ENCODE measurements at regions not wholly inside any gene's neighbourhood (a gene's known extent, or its start where the extent isn't known, plus 50 kb on each side); places are given as distances from the start of the nearest gene placed in this dataset.

DNA sequence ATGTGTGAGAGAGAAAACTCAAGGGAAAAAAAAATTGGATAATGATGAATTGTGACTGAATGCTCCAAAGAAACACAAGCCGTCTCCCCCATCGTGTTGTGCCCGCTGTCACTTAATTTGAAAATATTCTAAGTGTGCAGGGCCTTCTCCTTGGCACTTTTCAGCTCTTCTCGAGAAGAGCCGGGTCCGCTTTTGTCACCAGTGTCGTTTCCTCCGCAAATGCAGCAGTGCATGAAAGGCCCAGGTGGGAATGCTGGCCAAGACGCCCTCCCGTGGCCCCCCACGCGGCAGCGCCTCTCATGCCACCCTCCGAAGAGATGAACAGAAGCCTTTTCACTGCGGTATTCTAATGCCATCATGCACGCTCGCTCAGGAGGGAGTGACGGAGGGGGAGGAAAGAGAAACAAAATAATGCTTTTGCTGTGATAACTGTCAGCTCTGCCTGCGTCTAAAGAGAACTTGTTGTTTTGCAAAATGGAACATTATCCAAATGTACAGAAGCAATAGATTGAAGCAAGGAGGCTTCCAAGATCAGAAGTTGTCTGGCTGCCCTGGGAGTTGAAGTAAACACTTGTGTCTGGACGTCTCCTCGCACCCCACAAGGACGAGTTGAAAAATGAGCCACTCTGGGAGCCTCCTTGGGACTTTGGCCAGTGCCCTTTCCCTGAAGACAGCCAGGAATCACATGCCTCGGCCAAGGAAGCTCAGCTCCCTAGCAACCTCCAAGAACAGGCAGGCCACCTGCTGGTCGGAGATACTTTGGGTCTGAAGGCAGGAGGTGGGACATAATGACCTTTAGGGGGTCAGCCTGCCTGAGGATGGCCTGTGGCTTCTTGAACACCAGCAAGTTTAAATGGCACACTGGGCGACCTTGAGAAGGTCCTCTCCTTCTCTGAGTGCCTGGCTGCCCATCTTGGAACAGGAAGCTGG is 166.1 kb upstream of the ZC3H12A start:
- ChIA-PET CTCF (no interaction called here), POLR2A (no interaction called here)
- no peak overlapping the region for H3K27ac ChIP-seq (ENCODE audit: extremely low read depth, low read depth, low read length)
- no peaks in the 10 kb centered on the region for H3K9me3 ChIP-seq (ENCODE audit: control insufficient read depth, insufficient read depth, low read depth, low read length)
- TF ChIP-seq ZBTB48 (tag by site-specific recombination; IDR thresholded peaks at IDR 0.05) (no peak), ZFP69B (tag by site-specific recombination; IDR thresholded peaks at IDR 0.05) (no peak), ZNF549 (tag by site-specific recombination; IDR thresholded peaks at IDR 0.05) (no peak), BCL11B (tag by site-specific recombination; IDR thresholded peaks at IDR 0.05; ENCODE audit: low read depth) (no peak), HOXD13 (CRISPR knock-in tag; IDR thresholded peaks at IDR 0.05; ENCODE audit: borderline replicate concordance) (no peak), ZNF174 (tag by site-specific recombination; IDR thresholded peaks at IDR 0.05) (no peak), ZNF785 (tag by site-specific recombination; IDR thresholded peaks at IDR 0.05) (no peak), ZNF2 (tag by site-specific recombination; IDR thresholded peaks at IDR 0.05) (no peak), ZNF830 (tag by site-specific recombination; IDR thresholded peaks at IDR 0.05; ENCODE audit: low read depth) (no peak), ZNF324 (tag by site-specific recombination; IDR thresholded peaks at IDR 0.05) (no peak), ZNF514 (tag by site-specific recombination; IDR thresholded peaks at IDR 0.05) (no peak)
- TF ChIP-seq, protein P1, sequence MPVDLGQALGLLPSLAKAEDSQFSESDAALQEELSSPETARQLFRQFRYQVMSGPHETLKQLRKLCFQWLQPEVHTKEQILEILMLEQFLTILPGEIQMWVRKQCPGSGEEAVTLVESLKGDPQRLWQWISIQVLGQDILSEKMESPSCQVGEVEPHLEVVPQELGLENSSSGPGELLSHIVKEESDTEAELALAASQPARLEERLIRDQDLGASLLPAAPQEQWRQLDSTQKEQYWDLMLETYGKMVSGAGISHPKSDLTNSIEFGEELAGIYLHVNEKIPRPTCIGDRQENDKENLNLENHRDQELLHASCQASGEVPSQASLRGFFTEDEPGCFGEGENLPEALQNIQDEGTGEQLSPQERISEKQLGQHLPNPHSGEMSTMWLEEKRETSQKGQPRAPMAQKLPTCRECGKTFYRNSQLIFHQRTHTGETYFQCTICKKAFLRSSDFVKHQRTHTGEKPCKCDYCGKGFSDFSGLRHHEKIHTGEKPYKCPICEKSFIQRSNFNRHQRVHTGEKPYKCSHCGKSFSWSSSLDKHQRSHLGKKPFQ (tag by site-specific recombination; IDR thresholded peaks at IDR 0.05): no peak
- TF ChIP-seq, protein P2, sequence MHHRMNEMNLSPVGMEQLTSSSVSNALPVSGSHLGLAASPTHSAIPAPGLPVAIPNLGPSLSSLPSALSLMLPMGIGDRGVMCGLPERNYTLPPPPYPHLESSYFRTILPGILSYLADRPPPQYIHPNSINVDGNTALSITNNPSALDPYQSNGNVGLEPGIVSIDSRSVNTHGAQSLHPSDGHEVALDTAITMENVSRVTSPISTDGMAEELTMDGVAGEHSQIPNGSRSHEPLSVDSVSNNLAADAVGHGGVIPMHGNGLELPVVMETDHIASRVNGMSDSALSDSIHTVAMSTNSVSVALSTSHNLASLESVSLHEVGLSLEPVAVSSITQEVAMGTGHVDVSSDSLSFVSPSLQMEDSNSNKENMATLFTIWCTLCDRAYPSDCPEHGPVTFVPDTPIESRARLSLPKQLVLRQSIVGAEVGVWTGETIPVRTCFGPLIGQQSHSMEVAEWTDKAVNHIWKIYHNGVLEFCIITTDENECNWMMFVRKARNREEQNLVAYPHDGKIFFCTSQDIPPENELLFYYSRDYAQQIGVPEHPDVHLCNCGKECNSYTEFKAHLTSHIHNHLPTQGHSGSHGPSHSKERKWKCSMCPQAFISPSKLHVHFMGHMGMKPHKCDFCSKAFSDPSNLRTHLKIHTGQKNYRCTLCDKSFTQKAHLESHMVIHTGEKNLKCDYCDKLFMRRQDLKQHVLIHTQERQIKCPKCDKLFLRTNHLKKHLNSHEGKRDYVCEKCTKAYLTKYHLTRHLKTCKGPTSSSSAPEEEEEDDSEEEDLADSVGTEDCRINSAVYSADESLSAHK (tag by site-specific recombination; IDR thresholded peaks at IDR 0.05): no peak
- TF ChIP-seq, protein P3, sequence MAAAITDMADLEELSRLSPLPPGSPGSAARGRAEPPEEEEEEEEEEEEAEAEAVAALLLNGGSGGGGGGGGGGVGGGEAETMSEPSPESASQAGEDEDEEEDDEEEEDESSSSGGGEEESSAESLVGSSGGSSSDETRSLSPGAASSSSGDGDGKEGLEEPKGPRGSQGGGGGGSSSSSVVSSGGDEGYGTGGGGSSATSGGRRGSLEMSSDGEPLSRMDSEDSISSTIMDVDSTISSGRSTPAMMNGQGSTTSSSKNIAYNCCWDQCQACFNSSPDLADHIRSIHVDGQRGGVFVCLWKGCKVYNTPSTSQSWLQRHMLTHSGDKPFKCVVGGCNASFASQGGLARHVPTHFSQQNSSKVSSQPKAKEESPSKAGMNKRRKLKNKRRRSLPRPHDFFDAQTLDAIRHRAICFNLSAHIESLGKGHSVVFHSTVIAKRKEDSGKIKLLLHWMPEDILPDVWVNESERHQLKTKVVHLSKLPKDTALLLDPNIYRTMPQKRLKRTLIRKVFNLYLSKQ (tag by site-specific recombination; IDR thresholded peaks at IDR 0.05; ENCODE audit: borderline replicate concordance): no peak
- TF ChIP-seq, protein P4, sequence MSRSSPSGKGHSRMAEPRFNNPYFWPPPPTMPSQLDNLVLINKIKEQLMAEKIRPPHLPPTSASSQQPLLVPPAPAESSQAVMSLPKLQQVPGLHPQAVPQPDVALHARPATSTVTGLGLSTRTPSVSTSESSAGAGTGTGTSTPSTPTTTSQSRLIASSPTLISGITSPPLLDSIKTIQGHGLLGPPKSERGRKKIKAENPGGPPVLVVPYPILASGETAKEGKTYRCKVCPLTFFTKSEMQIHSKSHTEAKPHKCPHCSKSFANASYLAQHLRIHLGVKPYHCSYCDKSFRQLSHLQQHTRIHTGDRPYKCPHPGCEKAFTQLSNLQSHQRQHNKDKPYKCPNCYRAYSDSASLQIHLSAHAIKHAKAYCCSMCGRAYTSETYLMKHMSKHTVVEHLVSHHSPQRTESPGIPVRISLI (tag by site-specific recombination; IDR thresholded peaks at IDR 0.05): no peak
- H3K4me3 ChIP-seq (ENCODE audit: low read depth, low read length): no peak overlapping the region
- no peaks in the 10 kb centered on the region for H3K4me1 ChIP-seq (ENCODE audit: control insufficient read depth, insufficient read depth, low read length)
- no peaks in the 10 kb centered on the region for H3K36me3 ChIP-seq (ENCODE audit: control insufficient read depth in 2 of 2, insufficient read depth in 1 of 2, low read length in 2 of 2)

DNA sequence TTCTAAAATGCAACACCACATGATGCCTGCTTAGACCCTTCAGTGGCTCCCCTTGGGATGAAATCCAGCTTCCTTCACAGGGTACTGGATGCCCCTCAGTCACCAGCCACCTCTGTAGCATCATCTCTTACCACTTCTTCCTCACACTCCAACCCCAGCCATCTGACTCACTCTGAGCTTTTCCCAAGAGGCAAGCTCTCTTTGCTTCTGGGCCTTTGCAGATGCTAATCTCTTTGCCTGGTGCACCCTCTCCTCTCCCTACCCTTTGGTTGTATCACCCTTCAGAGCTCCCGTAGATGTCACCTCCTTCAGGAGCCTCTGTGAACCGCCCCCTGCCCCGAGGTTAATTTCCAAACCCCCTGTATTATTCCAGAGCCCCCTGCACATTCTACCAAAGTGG is 164.8 kb upstream of the ZC3H12A start:
- Histone ChIP-seq H3K4me3 (ENCODE audit: low read depth, low read length) (no peak overlapping the region), H3K27ac (ENCODE audit: extremely low read depth, low read depth, low read length) (no peak overlapping the region), H3K36me3 (ENCODE audit: control insufficient read depth in 2 of 2, insufficient read depth in 1 of 2, low read length in 2 of 2) (no peaks in the 10 kb centered on the region), H3K9me3 (ENCODE audit: control insufficient read depth, insufficient read depth, low read depth, low read length) (no peaks in the 10 kb centered on the region), H3K4me1 (ENCODE audit: control insufficient read depth, insufficient read depth, low read length) (no peaks in the 10 kb centered on the region)
- no peak for TF ChIP-seq MEIS1 (CRISPR knock-in tag; IDR thresholded peaks at IDR 0.05; ENCODE audit: borderline replicate concordance)
- TF ChIP-seq ZNF174 (tag by site-specific recombination; IDR thresholded peaks at IDR 0.05): no peak
- no peak for TF ChIP-seq HOXA7 (CRISPR knock-in tag; IDR thresholded peaks at IDR 0.05; ENCODE audit: borderline replicate concordance)
- no peak for TF ChIP-seq KLF10 (tag by site-specific recombination; IDR thresholded peaks at IDR 0.05)
- no peak for TF ChIP-seq RBAK (tag by site-specific recombination; IDR thresholded peaks at IDR 0.05)
- TF ChIP-seq ZNF623 (tag by site-specific recombination; IDR thresholded peaks at IDR 0.05): no peak
- TF ChIP-seq ZNF747 (tag by site-specific recombination; IDR thresholded peaks at IDR 0.05): no peak
- TF ChIP-seq ZNF19 (tag by site-specific recombination; IDR thresholded peaks at IDR 0.05; ENCODE audit: low read depth): no peak
- ChIA-PET CTCF (no interaction called here), POLR2A (no interaction called here)

Measured in HEK293 (cell line).